Stomach (tissue), 8 donors: ENCODE measurements at regions not wholly inside any gene's neighbourhood (a gene's known extent, or its start where the extent isn't known, plus 50 kb on each side); places are given as distances from the start of the nearest gene placed in this dataset.

Experiments used
- DNase-seq, 2 donors: peaks; one replicate each; pipeline versions ENCODE4 v3.0.0 to v3.0.0-alpha.2; 2013 to 2019
- H3K27ac ChIP-seq, 5 donors: fragments of 200-600 bp in 4 of 5; sonication (generic) in 4 of 5; one replicate each; pipeline ENCODE4 v1.5.1; 2013 to 2019; ENCODE audit warnings: mild to moderate bottlenecking in 1 of 5, moderate library complexity in 1 of 5
- H3K27me3 ChIP-seq, 3 donors: fragments of 200-600 bp; sonication (generic); one replicate each; pipeline ENCODE4 v1.5.1; 2017 to 2019; ENCODE audit warnings: mixed run types in 1 of 3
- H3K36me3 ChIP-seq, 4 donors: fragments of 200-600 bp; sonication (generic); 1 replicate in 3 of 4; 2 replicates in 1 of 4; pipeline ENCODE4 v1.5.1; 2016 to 2019
- H3K4me1 ChIP-seq, 4 donors: fragments of 200-600 bp; sonication (generic); one replicate each; pipeline ENCODE4 v1.5.1; 2016 to 2019
- H3K4me3 ChIP-seq, 4 donors: fragments of 200-600 bp; sonication (generic) in 3 of 4; one replicate each; pipeline ENCODE4 v1.5.1; 2016 to 2019; ENCODE audit warnings: mild to moderate bottlenecking in 1 of 4
- H3K9me3 ChIP-seq, 4 donors: fragments of 200-600 bp; sonication (generic); one replicate each; pipeline ENCODE4 v1.5.1; 2016 to 2019
- EP300 ChIP-seq: sonication (generic); formaldehyde crosslinking; IDR thresholded peaks from one replicate; pipeline ENCODE4 v1.6.1; 2017; ENCODE audit warnings: antibody characterized with exemption
- POLR2A ChIP-seq, 4 donors: fragments of 450-650 bp; IDR thresholded peaks; one replicate each; pipeline ENCODE4 v1.6.1; 2016; ENCODE audit warnings: antibody characterized with exemption in 4 of 4, control low read depth in 2 of 4, mild to moderate bottlenecking in 1 of 4, moderate library complexity in 1 of 4
- POLR2AphosphoS5 ChIP-seq, 3 donors: sonication (generic); formaldehyde crosslinking; IDR thresholded peaks; one replicate each; pipeline ENCODE4 v1.6.1; 2016; ENCODE audit warnings: antibody characterized with exemption in 3 of 3
- WGBS, 5 donors: extraction: QIAGEN DNeasy Blood & Tissue Kit in 3 of 5; methylation state at CpG; one replicate each; pipeline versions ENCODE4 v1.1.5 to v1.1.7; 2013 to 2018; 5-methylcytosine and 5-hydroxymethylcytosine counted together
- intact Hi-C: fragments of 100-400 bp; cut with DNase I; formaldehyde crosslinking; loops from one replicate; pipeline ENCODE4 v1.15.1; 2023; ENCODE audit warnings: low total_unique reads
- TF ChIP-seq, protein P1 (sequence below), 7 experiments: fragments of 450-650 bp in 4 of 7; fragments of 200-600 bp in 3 of 7; sonication (generic) in 3 of 7; IDR thresholded peaks; one replicate each; pipeline ENCODE4 v1.5.1; 2016 to 2019; ENCODE audit warnings: antibody characterized with exemption in 7 of 7, control low read depth in 2 of 7, mild to moderate bottlenecking in 1 of 7
- donor health status: healthy with polysubstance abuse.
- donor health status: Bipolar disorder and iron deficiency.
- donor health status: healthy.

DNA sequence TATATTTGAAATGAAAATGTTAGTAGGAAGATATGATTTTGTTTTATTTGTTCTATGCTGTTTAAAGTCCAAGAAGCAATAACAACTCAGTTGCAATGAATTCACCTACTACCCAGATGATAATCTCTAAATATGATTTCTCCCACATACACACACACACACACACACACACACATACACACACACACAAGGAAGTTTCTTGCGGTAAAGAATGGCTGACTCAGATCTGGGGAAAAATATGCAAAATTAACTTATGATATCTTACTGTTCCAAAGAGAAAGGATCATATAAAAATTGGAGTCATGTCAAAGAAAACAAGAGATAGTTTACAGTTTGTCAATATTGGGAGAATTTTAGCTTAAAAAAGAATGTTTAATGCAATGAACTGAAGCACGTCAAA, 456.7 kb downstream of the SLC16A7 start:
- Histone ChIP-seq H3K9me3 (no peaks in the 10 kb centered on the region), H3K27me3 (no peaks in the 10 kb centered on the region), H3K4me3 (no peak overlapping the region), H3K4me1 (no peaks in the 10 kb centered on the region), H3K27ac (no peak overlapping the region), H3K36me3 (no peaks in the 10 kb centered on the region)
- 65 to 82% (median 72%) methylated on average over 2 of the region's 2 CpGs for WGBS, 5 donors
- DNase-seq = no peak
- no peak for TF ChIP-seq EP300
- no peak for TF ChIP-seq POLR2A (IDR thresholded peaks at IDR 0.05)
- TF ChIP-seq POLR2AphosphoS5 (IDR thresholded peaks at IDR 0.05) = no peak
- TF ChIP-seq, protein P1, sequence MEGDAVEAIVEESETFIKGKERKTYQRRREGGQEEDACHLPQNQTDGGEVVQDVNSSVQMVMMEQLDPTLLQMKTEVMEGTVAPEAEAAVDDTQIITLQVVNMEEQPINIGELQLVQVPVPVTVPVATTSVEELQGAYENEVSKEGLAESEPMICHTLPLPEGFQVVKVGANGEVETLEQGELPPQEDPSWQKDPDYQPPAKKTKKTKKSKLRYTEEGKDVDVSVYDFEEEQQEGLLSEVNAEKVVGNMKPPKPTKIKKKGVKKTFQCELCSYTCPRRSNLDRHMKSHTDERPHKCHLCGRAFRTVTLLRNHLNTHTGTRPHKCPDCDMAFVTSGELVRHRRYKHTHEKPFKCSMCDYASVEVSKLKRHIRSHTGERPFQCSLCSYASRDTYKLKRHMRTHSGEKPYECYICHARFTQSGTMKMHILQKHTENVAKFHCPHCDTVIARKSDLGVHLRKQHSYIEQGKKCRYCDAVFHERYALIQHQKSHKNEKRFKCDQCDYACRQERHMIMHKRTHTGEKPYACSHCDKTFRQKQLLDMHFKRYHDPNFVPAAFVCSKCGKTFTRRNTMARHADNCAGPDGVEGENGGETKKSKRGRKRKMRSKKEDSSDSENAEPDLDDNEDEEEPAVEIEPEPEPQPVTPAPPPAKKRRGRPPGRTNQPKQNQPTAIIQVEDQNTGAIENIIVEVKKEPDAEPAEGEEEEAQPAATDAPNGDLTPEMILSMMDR (IDR thresholded peaks at IDR 0.05) = no peak
- intact Hi-C loops = no loop called here

DNA sequence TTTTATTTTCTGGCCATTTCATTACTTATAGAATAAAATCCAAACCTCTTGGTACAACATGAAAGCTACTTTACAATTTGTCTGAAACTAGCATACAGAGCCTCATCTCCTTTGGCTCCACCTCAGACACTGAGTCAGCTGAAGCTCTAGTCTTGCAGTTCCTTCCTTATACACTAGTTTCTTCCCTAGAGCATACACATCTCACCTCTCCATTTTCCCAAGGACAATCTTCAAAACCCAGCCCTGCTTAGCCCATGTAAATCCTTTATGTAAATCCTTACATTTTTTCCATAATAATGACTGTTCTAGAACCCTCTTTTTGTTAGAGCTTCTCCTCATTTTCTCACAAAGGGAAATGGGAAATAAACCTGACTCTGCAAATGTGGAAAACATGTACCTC, 463.4 kb downstream of the SLC16A7 start:
- no peaks in the 10 kb centered on the region for H3K9me3 ChIP-seq
- H3K27ac ChIP-seq = no peak overlapping the region
- intact Hi-C loops = no loop called here
- DNase-seq = no peak
- H3K4me3 ChIP-seq = no peak overlapping the region
- TF ChIP-seq EP300 (no peak), POLR2A (IDR thresholded peaks at IDR 0.05) (no peak), POLR2AphosphoS5 (IDR thresholded peaks at IDR 0.05) (no peak)
- TF ChIP-seq, protein P1 (IDR thresholded peaks at IDR 0.05) = no peak
- no peaks in the 10 kb centered on the region for H3K36me3 ChIP-seq
- no peaks in the 10 kb centered on the region for H3K4me1 ChIP-seq
- H3K27me3 ChIP-seq = no peaks in the 10 kb centered on the region

DNA sequence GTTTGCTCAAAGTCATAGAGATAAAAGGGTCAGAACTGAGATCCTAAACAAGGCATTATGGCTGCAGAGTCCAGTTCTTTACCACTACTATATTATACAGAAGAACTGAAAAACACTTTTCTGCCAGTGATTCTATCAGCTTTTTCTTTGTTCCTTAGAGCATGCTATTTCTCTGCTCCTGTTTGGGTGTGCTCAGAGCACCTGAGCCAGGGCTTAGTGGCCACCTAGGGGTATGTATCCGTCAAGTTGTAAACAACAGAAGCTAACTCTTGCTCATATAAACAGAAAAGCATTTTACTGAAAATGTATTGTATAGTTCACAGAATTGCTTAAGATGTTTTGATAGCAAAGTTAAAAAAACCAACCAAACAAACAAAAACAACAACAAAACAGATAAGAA, 470.8 kb downstream of the SLC16A7 start:
- WGBS, 5 donors = 79 to 89% (median 84%) methylated on average over 1 of the region's 1 CpG

DNA sequence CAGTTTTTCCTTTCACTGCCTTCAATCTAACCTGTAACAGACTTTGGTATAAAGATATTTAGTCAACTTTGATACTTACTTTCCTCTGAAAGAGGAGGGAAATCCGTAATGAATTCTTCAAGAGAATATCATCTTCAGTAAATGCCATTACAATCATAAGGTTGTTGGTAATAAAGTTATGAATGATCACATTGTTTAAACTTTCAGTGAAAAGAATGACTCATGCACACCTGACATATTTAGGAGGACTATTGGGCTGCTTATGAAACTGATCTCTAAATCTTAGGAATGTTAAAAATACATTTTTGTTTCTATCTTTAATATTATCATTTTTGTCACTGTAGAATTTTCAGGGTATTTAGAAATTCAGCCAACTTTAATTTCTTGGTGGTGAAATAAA, 474.7 kb downstream of the SLC16A7 start:
- WGBS, 5 donors = 48 to 58% (median 53%) methylated on average over 1 of the region's 1 CpG

More for the DNA sequence above, 470.8 kb downstream of the SLC16A7 start:
- H3K27me3 ChIP-seq = no peaks in the 10 kb centered on the region
- H3K36me3 ChIP-seq = no peaks in the 10 kb centered on the region
- TF ChIP-seq EP300 (no peak), POLR2AphosphoS5 (IDR thresholded peaks at IDR 0.05) (no peak), POLR2A (IDR thresholded peaks at IDR 0.05) (no peak)
- TF ChIP-seq, protein P1 (IDR thresholded peaks at IDR 0.05) = no peak
- H3K4me3 ChIP-seq = no peak overlapping the region
- intact Hi-C loops = no loop called here
- H3K27ac ChIP-seq = no peak overlapping the region
- no peaks in the 10 kb centered on the region for H3K4me1 ChIP-seq
- H3K9me3 ChIP-seq = peaks cover 0 to 4% (median 0%) of the 10 kb centered on the region in 4 donors
- no peak for DNase-seq

More for the DNA sequence above, 474.7 kb downstream of the SLC16A7 start:
- DNase-seq = no peak
- H3K27ac ChIP-seq = no peak overlapping the region
- peaks cover 0 to 4% (median 0%) of the 10 kb centered on the region in 4 donors for H3K9me3 ChIP-seq
- no peak overlapping the region for H3K4me3 ChIP-seq
- intact Hi-C loops = no loop called here
- TF ChIP-seq POLR2AphosphoS5 (IDR thresholded peaks at IDR 0.05) = no peak
- TF ChIP-seq, protein P1 (IDR thresholded peaks at IDR 0.05) = no peak
- no peak for TF ChIP-seq POLR2A (IDR thresholded peaks at IDR 0.05)
- no peak for TF ChIP-seq EP300
- no peaks in the 10 kb centered on the region for H3K4me1 ChIP-seq
- no peaks in the 10 kb centered on the region for H3K27me3 ChIP-seq
- H3K36me3 ChIP-seq = no peaks in the 10 kb centered on the region
